Left colon (tissue), 2 donors: ENCODE measurements at regions not wholly inside any gene's neighbourhood (a gene's known extent, or its start where the extent isn't known, plus 50 kb on each side); places are given as distances from the start of the nearest gene placed in this dataset.
"Not testable (repeated sequence)": the region's sequence is repeated elsewhere in the genome, so short reads cannot be mapped to it uniquely, and the experiment has no call there.

Source experiments
- ATAC-seq: fragments of 200-7000 bp; cut with Tn5 transposase; one replicate; pipeline ENCODE4 v1.9.1; 2020; ENCODE audit warnings: mild to moderate bottlenecking, moderate library complexity
- DNase-seq, 2 donors: peaks; one replicate each; pipeline ENCODE4 v3.0.0-alpha.2; 2020
- intact Hi-C, 2 donors: fragments of 100-400 bp; cut with DNase I in 1 of 2; cut with micrococcal nuclease in 1 of 2; formaldehyde crosslinking; loops; one replicate each; pipeline versions ENCODE4 v1.11.2 to v1.14.0; 2022; cut with DNase I, micrococcal nuclease
- donor health status: DM: no; HTN: no; CAD: no.
- donor health status: DM: yes; HTN: yes; CAD: no.

GRCh38 chr2:87611416-87611815 lies 136.5 kb upstream of the PLGLB2 start:
- intact Hi-C loops = not testable (repeated sequence)
- ATAC-seq = peak; percentile 62

DNA sequence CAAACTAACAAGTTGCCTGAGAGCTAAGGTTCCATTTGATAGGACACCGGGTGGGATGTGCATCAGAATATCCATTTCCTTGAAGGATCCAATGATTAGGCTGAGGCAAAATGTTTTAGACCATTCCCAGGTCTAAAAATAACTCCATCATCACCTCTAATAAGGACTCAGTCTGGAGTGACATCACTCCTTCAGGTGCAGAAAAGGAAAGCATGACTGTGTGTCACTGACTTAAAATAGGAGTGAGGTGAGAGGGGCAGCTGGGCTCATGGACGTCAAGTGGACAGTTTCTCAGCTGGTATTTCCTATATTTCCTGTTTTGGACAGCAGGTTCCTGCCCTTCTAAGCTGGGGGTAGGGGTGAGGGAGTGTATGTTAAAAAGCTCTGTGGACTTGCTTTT lies 135.9 kb upstream of the PLGLB2 start:
- DNase-seq, ATAC-seq, intact Hi-C loops: not testable (repeated sequence)

More at GRCh38 chr2:87611416-87611815, 136.5 kb upstream of the PLGLB2 start:
- not testable (repeated sequence) for DNase-seq

DNA sequence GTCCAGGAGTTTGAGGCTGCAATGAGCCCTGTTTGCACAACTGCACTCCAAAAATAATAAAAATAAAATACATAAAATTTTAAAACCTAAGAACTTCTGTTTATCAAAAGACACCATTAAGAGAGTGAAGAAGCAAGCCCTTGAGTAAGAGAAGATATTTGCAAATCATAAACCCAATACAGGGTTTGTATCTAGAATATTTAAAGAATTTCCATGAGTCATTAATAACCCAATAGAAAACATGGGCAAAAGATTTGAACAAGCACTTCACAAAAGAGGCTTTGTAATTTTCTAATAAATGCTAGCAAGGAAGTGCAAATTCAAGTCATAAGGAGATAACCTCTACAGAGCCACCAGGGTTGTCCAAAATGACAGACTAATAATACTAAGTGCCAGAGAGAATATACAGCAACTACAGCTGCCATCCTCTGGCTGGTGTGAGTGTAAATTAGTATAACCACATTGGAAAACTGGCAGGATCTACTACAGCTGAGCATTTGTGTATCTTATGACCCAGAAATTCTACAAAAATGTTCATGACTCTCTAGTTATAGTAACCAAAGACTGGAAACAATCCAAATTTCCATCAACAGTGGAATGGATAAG lies 133.0 kb upstream of the PLGLB2 start:
- intact Hi-C loops, ATAC-seq, DNase-seq: not testable (repeated sequence)

GRCh38 chr2:87619121-87619520 lies 128.8 kb upstream of the PLGLB2 start:
- DNase-seq, intact Hi-C loops: not testable (repeated sequence)
- peak; percentile 69 for ATAC-seq

- ATAC-seq, intact Hi-C loops: not testable (repeated sequence)
Measured at GRCh38 chr2:87621139-87621538, 126.7 kb upstream of the PLGLB2 start.

GRCh38 chr2:87622720-87623119 lies 125.2 kb upstream of the PLGLB2 start:
- not testable (repeated sequence) for DNase-seq

More at GRCh38 chr2:87621139-87621538, 126.7 kb upstream of the PLGLB2 start:
- not testable (repeated sequence) for DNase-seq

DNA sequence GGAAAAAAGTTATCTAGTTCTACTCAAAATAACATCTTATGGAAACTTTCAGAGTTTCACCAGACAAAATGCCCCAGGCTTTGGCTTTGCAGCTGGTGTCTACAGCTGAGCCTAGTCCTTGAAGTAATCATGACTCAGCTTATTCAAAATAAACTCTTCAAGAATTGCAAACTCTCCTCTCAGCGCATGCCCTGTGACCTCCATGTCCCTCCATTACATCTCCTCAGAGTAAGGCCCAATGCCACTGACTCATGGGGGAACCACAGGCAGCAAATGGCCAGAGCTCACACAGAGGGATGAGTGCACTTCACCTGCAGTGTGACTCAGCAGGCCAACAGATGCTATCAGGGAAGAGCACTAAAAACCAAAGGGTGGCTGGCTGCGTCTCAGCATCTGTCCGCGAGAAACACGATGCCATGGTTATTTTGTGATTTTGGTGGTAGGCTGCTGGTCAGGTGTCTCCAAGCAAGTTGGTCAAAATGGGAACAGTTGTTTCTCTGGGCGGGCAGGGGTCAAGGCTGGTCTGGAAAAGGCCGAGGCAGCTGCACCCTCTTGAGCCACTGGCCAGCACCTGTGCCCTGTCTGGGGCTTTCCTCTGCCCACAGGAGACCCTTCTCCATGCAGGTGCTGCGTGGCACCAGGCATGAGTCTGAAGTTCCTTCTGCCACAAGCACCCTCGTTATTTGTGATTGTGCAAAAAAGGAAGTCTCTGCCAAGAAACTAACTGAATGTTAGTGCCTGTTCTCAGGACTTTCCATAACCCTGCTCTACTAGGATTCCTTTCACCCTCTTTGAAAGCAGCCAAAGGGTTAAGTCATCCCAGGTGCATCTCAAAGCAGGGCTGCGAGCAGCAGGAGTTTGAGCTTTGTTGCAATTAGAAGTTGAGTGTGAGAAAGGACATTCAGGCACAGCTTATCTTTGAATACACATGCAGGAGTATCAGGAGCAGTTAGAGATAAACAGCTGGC lies 118.1 kb upstream of the PLGLB2 start:
- DNase-seq, intact Hi-C loops: not testable (repeated sequence)

More at GRCh38 chr2:87622720-87623119, 125.2 kb upstream of the PLGLB2 start:
- intact Hi-C loops, ATAC-seq: not testable (repeated sequence)

DNA sequence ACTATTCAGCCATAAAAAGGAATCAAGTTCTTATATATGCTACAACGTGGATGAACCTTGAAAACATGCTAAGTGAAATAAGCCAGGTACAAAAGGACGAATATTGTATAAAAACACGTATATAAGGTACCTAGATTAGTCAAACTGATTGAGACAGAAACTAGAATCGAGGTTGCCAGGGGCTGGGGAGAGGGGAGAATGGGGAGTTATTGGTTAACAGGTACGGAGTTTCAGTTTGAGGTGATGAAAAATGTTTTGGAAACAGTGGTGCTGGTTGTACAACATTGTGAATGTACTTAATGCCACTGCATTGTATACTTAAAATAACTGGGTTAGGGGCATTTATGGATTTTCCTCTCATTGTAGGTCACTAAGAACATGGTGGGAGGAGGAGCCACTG lies 117.0 kb upstream of the PLGLB2 start:
- intact Hi-C loops, ATAC-seq, DNase-seq: not testable (repeated sequence)

More for the DNA sequence above, 118.1 kb upstream of the PLGLB2 start:
- not testable (repeated sequence) for ATAC-seq

- intact Hi-C loops, DNase-seq, ATAC-seq: not testable (repeated sequence)
Measured at GRCh38 chr2:87631402-87631801, 116.5 kb upstream of the PLGLB2 start.

DNA sequence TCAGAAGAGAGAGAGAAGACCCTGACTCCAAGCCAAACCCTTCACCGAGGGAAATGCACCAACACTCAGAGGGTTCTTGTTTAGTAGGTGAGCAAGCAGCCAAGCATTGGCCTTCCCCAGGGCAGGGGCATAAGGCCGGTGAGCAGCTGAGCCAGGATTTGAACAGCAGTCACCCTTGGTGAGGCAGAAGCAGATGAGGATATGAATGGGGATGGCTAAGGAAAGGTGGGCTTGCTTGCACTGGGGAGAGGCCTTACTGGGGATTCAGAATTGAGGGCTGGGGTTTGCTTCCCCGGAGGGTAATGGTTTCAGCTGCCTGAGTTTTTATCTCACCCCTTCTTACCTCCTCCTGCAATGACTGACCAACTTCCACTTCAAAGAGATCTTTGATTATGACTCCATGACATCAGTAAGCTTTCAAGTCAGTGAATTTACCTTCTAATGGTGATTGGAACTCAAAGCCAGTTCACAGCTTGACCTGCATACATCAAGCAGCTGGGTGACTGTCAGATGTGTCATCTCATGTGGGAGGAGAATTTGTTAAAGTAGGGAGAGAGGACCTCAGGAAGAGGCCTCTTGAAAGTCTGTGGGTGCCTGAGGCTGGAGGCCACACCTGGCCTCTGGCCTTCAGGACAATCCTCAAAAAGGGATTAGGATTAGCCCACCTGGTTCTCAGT lies 114.5 kb upstream of the PLGLB2 start:
- ATAC-seq, DNase-seq, intact Hi-C loops: not testable (repeated sequence)

- DNase-seq, ATAC-seq, intact Hi-C loops: not testable (repeated sequence)
Measured at GRCh38 chr2:87634106-87634505, 113.8 kb upstream of the PLGLB2 start.

DNA sequence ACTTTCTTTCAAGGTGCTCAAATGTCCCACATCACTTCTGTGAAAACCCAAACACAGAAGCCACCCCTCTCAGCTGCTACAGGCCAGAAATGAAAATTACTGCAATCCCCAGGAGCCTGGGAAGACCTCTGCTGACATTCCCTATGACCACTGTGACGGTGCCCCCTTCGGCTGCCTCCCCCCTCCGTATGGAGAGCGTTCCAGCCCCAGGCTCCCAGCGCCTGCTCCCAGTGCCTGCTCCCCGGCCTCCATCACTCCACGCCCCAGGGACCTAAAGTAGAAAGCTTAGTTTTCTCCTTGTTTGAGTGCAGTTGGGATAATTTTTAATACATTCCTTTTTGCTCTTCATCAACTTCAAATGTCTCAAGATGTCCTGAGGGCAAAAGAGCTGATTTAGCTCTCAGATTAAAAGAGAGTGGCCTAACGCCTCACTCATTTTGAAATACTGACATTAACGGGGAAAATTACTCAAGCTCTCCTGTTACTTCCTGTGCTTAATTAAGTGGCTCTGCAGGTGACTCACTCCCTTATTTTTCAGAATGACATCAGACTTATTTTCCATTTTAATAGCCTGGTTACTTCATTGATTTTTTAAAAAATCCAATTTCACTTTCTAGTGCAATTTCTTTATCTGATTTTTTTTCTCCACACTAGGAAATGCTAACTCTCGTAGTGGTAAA lies 112.8 kb upstream of the PLGLB2 start:
- DNase-seq, intact Hi-C loops, ATAC-seq: not testable (repeated sequence)

DNA sequence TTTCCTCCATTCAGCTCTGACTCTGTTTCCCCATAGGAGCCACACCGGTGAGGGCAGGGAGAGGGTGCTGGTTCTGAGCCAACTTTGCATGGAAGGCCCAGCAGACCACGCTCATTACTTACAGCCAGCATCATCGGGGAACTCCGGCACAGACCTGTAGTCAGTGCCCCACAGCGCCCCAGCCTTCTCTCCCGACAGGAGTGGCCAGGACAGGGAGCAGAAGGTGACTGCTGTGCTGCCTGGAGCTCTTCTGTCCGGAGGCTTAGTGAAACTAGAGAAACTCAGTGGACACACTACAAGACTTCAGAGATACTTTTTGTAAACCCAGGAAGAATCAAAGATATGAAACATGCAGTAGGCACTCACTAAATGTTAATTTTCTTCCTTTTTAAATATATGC lies 111.6 kb upstream of the PLGLB2 start:
- DNase-seq, ATAC-seq, intact Hi-C loops: not testable (repeated sequence)

DNA sequence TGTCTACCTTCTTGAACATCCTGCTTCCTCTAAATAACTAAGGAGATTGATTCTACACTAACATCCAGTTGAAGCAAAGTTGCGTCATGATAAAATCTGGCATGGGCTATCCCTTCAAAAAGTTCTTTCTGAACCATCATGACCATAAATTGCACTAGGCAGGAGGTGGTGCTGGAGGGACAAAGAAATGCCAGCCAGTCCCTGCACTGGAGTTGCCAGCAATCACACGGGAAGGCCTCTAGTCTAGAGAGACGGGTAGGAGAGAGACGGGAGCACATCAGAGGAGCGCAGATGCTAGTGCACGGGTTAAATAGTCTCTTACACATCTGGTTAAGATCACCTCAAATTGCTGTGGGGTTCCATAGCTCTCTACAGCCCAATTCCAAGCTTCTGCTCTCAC lies 111.2 kb upstream of the PLGLB2 start:
- peak; percentile 51 for ATAC-seq
- DNase-seq, intact Hi-C loops: not testable (repeated sequence)

DNA sequence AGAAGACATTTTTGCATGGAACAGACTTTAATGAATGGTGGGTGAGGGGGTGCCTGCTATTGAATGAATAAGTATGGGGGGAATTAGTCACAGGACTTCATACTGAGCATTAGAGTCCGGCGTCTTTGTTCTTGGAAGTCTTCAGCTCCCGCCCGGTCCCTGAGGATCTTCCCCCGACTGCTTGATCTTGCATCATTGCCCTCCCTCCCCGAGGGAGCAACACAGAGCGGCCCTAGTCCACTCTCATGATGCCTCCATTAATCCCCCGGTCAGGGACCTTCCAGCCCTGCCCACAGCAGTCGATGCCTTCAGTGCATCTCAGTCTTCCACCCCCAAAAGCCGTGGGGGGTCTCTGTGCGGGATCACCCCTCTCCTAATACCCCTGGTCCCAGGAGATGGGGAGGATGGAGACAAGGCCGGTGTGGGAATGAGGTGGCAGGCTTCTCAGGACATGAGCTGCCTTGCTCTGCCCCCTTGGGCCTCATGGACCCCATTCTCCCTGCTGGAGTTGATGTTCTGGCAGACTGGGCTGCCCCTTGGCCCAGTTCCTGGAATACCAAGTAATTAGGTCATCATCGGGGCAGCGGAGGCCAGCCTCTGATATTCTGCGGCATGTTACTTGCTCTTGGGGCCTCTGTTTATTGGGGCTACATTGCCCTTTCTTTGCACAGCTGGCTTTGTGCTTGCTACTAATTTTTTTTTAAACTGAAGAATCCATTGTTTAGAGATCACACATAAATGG lies 110.5 kb upstream of the PLGLB2 start:
- not testable (repeated sequence) for DNase-seq, ATAC-seq

DNA sequence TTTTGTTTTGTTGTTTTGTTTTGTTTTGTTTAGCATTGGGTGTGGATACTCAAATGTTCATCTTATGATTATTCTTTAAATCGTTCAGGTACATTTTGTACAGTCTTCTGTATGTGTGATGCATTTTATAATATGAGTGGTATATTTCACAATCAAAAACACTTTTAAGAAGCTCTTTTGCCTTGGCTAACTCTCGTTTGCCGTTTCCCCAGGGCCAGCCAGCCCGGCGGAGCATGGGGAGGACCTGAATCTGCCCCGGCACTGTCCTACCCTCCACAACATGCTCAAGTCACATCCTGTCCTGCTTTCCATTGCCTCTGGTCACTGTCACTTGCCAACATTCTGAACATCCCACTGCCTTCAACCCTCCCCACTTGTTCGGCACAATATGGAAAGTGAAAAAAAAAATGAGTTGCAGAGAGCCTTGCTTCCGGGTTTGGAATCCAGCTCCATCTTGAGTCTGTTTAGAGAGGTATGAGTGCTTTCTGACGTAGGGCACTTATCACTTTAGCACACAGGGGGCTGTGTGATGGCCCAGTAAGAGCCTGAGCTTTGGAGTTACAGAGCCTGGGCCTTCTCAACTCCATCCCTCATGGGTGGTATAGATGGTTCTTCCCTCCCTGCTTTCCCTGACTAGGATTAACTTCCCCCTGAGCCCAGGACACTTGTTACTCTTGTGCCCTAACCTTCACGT lies 109.6 kb upstream of the PLGLB2 start:
- ATAC-seq, DNase-seq, intact Hi-C loops: not testable (repeated sequence)

More for the DNA sequence above, 110.5 kb upstream of the PLGLB2 start:
- intact Hi-C loops = not testable (repeated sequence)

DNA sequence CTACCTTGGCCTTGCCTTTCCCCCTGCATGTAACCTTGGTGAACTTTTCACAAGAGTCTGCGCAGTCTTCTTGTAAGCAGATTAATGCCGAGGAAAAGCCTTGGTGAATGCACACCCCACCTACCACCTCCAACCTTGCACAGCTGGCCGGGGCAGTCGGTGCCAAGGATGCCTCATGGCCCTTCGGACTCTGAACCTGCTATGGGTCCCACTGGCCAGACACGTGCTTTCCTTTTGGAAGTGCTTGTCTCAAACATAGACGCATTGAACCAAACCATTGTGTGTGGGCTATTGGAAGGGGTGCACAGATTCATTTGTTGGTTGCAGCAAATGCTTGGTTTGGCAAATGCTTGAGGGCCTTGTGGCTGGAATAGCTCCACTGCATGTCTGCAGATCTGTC lies 109.0 kb upstream of the PLGLB2 start:
- DNase-seq, ATAC-seq, intact Hi-C loops: not testable (repeated sequence)
